Loucy (cell line): ENCODE measurements at regions not wholly inside any gene's neighbourhood (a gene's known extent, or its start where the extent isn't known, plus 50 kb on each side); places are given as distances from the start of the nearest gene placed in this dataset.

ENCODE experiments used
- EZH2phosphoT487 ChIP-seq: fragments of 200-600 bp; IDR thresholded peaks from 2 replicates; pipeline ENCODE4 v1.6.1; 2018; ENCODE audit warnings: antibody characterized with exemption, mild to moderate bottlenecking, moderate library complexity, borderline replicate concordance
- TF ChIP-seq, protein P1 (sequence below): fragments of 200-600 bp; sonication (generic); conservative IDR thresholded peaks from 2 replicates; pipeline ENCODE4 v1.5.1; 2014; ENCODE audit warnings: mild to moderate bottlenecking, antibody characterized with exemption, low read length

DNA sequence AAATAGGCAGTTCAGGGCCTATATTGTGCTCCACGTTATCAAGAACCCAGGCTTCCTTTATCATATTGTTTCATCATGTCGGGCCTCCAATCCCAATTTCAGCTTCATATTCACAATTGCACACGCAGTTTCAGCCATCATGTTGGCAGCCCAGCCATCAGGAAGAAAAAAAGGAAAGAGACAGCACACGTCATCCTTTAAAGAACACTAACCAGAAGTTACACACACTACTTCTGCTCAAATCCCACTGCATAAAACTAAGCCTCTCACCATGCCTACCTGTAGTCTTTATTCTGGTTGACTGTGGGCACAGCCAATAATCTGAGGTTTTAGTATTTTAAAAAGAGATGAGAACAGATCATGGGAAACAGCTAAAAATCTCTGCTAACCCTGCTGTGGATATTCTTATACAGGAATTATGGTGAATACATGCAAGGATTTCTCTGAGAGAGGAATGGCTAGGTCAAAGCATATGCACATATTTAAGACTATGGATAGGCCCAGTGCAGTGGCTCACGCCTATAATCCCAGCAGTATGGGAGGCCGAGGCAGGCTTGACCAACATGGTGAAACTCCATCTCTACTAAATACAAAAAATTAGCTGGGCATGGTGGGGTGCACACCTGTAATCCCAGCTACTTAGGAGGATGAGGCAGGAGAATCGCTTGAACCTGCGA is 534.4 kb downstream of the ETV1 start:
- TF ChIP-seq, protein P1, sequence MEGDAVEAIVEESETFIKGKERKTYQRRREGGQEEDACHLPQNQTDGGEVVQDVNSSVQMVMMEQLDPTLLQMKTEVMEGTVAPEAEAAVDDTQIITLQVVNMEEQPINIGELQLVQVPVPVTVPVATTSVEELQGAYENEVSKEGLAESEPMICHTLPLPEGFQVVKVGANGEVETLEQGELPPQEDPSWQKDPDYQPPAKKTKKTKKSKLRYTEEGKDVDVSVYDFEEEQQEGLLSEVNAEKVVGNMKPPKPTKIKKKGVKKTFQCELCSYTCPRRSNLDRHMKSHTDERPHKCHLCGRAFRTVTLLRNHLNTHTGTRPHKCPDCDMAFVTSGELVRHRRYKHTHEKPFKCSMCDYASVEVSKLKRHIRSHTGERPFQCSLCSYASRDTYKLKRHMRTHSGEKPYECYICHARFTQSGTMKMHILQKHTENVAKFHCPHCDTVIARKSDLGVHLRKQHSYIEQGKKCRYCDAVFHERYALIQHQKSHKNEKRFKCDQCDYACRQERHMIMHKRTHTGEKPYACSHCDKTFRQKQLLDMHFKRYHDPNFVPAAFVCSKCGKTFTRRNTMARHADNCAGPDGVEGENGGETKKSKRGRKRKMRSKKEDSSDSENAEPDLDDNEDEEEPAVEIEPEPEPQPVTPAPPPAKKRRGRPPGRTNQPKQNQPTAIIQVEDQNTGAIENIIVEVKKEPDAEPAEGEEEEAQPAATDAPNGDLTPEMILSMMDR = no peak
- no peak for TF ChIP-seq EZH2phosphoT487
